ENCODE measurements at regions not wholly inside any gene's neighbourhood (a gene's known extent, or its start where the extent isn't known, plus 50 kb on each side); places are given as distances from the start of the nearest gene placed in this dataset.

DNA sequence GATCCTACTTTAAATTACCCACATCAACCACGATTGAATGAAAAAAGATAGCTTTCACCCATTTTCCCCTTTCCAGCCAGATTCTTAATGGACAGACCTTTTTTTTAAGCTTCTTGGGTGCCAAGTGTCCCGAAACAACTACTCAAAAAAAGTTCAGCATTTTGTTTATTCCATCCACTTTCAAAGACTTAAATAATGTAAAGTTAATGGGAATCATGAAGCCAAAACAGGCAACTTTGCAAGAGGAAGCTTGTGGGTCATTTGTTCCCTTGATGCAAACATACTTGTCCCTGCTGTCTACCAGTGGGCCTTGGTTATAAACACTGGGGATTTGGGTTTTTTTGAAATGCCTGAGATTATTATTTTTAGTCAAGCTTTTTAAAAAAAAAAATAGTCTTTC is 414.0 kb upstream of the PSMD7 start:
- WGBS, 4 donors = 79 to 88% (median 80%) methylated on average over 2 of the region's 2 CpGs
- Histone ChIP-seq H3K9me3 (no peaks in the 10 kb centered on the region), H3K36me3 (no peaks in the 10 kb centered on the region), H3K27me3 (peaks cover 0 to 10% (median under 1%) of the 10 kb centered on the region in 9 donors), H3K4me1 (no peaks in the 10 kb centered on the region), H3K4me3 (no peak overlapping the region), H3K27ac (no peak overlapping the region)
- intact Hi-C loops (cut with DNase I) = loop anchor here in 4 of 10 donors (5.0 to 10.0 kb wide), 4 partner anchors 72 to 318 kb away; no protein-coding TSS in a partner anchor
- ATAC-seq = no peak
- DNase-seq = no peak
- TF ChIP-seq, protein P1, sequence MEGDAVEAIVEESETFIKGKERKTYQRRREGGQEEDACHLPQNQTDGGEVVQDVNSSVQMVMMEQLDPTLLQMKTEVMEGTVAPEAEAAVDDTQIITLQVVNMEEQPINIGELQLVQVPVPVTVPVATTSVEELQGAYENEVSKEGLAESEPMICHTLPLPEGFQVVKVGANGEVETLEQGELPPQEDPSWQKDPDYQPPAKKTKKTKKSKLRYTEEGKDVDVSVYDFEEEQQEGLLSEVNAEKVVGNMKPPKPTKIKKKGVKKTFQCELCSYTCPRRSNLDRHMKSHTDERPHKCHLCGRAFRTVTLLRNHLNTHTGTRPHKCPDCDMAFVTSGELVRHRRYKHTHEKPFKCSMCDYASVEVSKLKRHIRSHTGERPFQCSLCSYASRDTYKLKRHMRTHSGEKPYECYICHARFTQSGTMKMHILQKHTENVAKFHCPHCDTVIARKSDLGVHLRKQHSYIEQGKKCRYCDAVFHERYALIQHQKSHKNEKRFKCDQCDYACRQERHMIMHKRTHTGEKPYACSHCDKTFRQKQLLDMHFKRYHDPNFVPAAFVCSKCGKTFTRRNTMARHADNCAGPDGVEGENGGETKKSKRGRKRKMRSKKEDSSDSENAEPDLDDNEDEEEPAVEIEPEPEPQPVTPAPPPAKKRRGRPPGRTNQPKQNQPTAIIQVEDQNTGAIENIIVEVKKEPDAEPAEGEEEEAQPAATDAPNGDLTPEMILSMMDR (IDR thresholded peaks at IDR 0.05) = no peak
- no peak for TF ChIP-seq POLR2A (IDR thresholded peaks at IDR 0.05)

DNA sequence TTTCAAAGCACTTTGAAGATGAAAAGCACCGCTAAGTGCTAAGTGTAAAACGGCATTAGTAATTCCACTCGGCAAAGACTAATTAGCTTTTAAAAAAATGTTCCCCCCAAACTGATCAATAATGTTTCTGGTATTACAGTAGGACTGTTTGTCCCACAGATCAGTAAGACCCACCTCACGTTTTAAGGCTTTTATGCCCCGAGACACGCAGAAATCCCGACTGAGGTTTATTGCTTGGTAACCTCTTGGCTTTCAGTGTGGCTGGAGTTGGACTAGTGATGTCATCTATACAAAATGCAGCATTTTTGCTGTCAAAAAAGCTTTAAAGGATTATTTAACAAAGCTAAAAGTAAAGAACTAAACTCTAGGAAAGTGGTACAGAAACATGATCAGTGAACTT is 414.6 kb upstream of the PSMD7 start:
- ATAC-seq (no peak), DNase-seq (no peak)
- Histone ChIP-seq H3K4me1 (no peaks in the 10 kb centered on the region), H3K9me3 (no peaks in the 10 kb centered on the region), H3K27me3 (peaks cover 0 to 9% (median 0%) of the 10 kb centered on the region in 9 donors), H3K4me3 (no peak overlapping the region), H3K27ac (no peak overlapping the region), H3K36me3 (no peaks in the 10 kb centered on the region)
- no peak for TF ChIP-seq POLR2A (IDR thresholded peaks at IDR 0.05)
- WGBS, 4 donors = 74 to 82% (median 80%) methylated on average over 7 of the region's 7 CpGs
- intact Hi-C loops (cut with DNase I) = loop anchor here in 4 of 10 donors (5.0 to 10.0 kb wide), 4 partner anchors 73 to 317 kb away; no protein-coding TSS in a partner anchor

DNA sequence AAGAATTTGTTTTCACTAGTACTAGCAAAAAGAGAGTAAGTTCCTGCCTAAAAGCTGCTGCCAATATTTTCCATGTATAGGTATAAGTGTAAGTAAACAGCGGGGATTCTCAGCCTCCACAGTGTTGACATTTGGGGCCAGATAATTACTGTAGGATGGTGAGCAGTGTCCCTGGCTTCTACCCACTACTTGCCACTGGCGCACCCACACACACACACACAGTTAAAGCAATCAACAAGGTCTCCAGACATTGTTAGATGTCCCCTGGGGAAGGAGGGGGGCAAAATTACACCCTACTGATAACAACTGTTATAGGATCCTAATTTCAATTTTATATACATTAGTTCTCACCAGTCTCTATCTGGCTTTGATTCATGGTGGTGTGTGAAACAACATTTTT is 417.0 kb upstream of the PSMD7 start:
- no peaks in the 10 kb centered on the region for H3K36me3 ChIP-seq
- H3K27ac ChIP-seq = no peak overlapping the region
- TF ChIP-seq, protein P1 (IDR thresholded peaks at IDR 0.05) = no peak
- no peak for TF ChIP-seq POLR2A (IDR thresholded peaks at IDR 0.05)
- no peaks in the 10 kb centered on the region for H3K4me1 ChIP-seq
- no peak for DNase-seq
- no peak for ATAC-seq
- no peaks in the 10 kb centered on the region for H3K9me3 ChIP-seq
- no peaks in the 10 kb centered on the region for H3K27me3 ChIP-seq
- intact Hi-C loops (cut with DNase I) = loop anchor here (2.0 to 10.0 kb wide), 16 partner anchors 75 to 1755 kb away; no protein-coding TSS in a partner anchor
- no peak overlapping the region for H3K4me3 ChIP-seq
- 88 to 92% (median 91%) methylated on average over 2 of the region's 2 CpGs for WGBS, 4 donors

DNA sequence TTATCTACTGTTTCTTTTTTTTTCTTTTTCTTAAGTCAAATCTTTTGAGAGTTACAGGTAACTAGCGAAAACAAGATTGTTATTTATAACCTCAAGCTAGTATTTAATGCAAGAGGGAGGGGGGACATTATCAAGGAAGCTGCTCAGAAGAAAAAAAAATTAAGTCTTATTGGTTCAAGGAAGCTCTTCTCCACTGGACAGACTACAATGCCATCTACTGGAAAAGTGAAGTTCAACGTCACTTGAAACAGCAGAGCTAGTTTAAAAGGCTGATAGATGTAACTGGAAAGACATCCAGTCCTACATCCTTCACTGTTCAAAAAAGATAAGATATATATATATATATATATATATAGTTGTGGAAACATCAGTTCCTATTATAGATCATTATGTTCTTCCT is 418.0 kb upstream of the PSMD7 start:
- no peak for TF ChIP-seq POLR2A (IDR thresholded peaks at IDR 0.05)
- TF ChIP-seq, protein P1 (IDR thresholded peaks at IDR 0.05) = peak; percentile 42 to 76 (median 68)
- Histone ChIP-seq H3K27ac (no peak overlapping the region), H3K4me1 (peaks cover 0 to 1% (median 0%) of the 10 kb centered on the region in 12 donors), H3K27me3 (no peaks in the 10 kb centered on the region), H3K4me3 (no peak overlapping the region), H3K9me3 (no peaks in the 10 kb centered on the region), H3K36me3 (no peaks in the 10 kb centered on the region)
- 10 to 22% (median 19%) methylated on average over 2 of the region's 2 CpGs for WGBS, 4 donors
- ATAC-seq (peak in 1 of 4 donors; percentile 41), DNase-seq (no peak)
- intact Hi-C loops (cut with DNase I) = loop anchor here (1.0 to 10.0 kb wide), 16 partner anchors 79 to 1754 kb away; no protein-coding TSS in a partner anchor

DNA sequence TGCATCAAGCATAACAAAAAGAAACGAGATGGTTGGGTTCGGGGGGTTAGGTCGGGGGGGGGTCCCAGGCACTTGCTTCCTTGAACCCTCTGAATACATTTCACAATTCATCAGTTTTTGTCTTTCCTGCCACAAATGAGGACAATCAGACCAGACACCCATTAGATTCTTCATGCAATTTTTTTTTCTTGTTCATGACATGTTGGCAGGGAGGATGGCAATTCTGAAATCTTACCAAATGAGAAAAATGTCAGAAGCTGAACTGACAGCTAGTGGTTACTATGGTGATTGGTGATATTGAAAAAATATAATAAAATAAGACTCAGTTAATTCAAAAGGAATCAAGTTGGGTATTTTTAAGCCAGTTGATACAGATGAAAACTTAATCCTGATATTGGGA is 419.5 kb upstream of the PSMD7 start:
- H3K4me3 ChIP-seq = no peak overlapping the region
- TF ChIP-seq POLR2A (IDR thresholded peaks at IDR 0.05) = no peak
- TF ChIP-seq, protein P1 (IDR thresholded peaks at IDR 0.05) = no peak
- no peaks in the 10 kb centered on the region for H3K9me3 ChIP-seq
- H3K27ac ChIP-seq = no peak overlapping the region
- ATAC-seq (no peak), DNase-seq (no peak)
- H3K36me3 ChIP-seq = no peaks in the 10 kb centered on the region
- H3K27me3 ChIP-seq = no peaks in the 10 kb centered on the region
- intact Hi-C loops (cut with DNase I) = loop anchor here (2.0 to 10.0 kb wide), 16 partner anchors 80 to 1752 kb away; no protein-coding TSS in a partner anchor
- WGBS, 4 donors = 48 to 71% (median 69%) methylated on average over 3 of the region's 3 CpGs
- peaks cover 0 to 4% (median 0%) of the 10 kb centered on the region in 12 donors for H3K4me1 ChIP-seq
